Neuron (in vitro differentiated cells): ENCODE measurements at regions not wholly inside any gene's neighbourhood (a gene's known extent, or its start where the extent isn't known, plus 50 kb on each side); places are given as distances from the start of the nearest gene placed in this dataset.

Source experiments
- H2AFZ ChIP-seq: one replicate; pipeline ENCODE4 v1.6.1; 2013; ENCODE audit warnings: low read depth, mild to moderate bottlenecking, inconsistent platforms, low read length, moderate library complexity
- H3K27me3 ChIP-seq: one replicate; pipeline ENCODE4 v1.6.1; 2013; ENCODE audit warnings: low read length; ENCODE audit not compliant: insufficient read depth
- H3K36me3 ChIP-seq: one replicate; pipeline ENCODE4 v1.6.1; 2013; ENCODE audit warnings: low read length; ENCODE audit not compliant: insufficient read depth
- H3K4me1 ChIP-seq: one replicate; pipeline ENCODE4 v1.6.1; 2013; ENCODE audit warnings: low read length; ENCODE audit not compliant: insufficient read depth
- H3K4me3 ChIP-seq: 2 replicates; pipeline ENCODE4 v1.5.1; 2013; ENCODE audit warnings: mild to moderate bottlenecking, low read length, moderate library complexity
- H3K9me3 ChIP-seq: one replicate; pipeline ENCODE4 v1.6.1; 2013; ENCODE audit warnings: low read length

GRCh38 chr7:106987777-106988176, 56.7 kb upstream of the PRKAR2B start:
- H3K27me3 ChIP-seq = no peaks in the 10 kb centered on the region
- H3K4me3 ChIP-seq = no peak overlapping the region
- no peaks in the 10 kb centered on the region for H3K36me3 ChIP-seq
- H3K9me3 ChIP-seq = no peaks in the 10 kb centered on the region
- no peak overlapping the region for H2AFZ ChIP-seq
- peaks cover 8% of the 10 kb centered on the region for H3K4me1 ChIP-seq

- H3K36me3 ChIP-seq = no peaks in the 10 kb centered on the region
These were observed 52.0 kb upstream of the PRKAR2B start for GRCh38 chr7:106992511-106992910.

More at GRCh38 chr7:106992511-106992910, 52.0 kb upstream of the PRKAR2B start:
- Histone ChIP-seq H3K27me3 (no peaks in the 10 kb centered on the region), H2AFZ (no peak overlapping the region), H3K4me1 (peaks cover 5% of the 10 kb centered on the region), H3K9me3 (no peaks in the 10 kb centered on the region), H3K4me3 (no peak overlapping the region)
